ENCODE measurements at regions not wholly inside any gene's neighbourhood (a gene's known extent, or its start where the extent isn't known, plus 50 kb on each side); places are given as distances from the start of the nearest gene placed in this dataset.

GRCh38 chr1:11400155-11400554 lies 78.8 kb upstream of the DISP3 start:
- Histone ChIP-seq H3K36me3 (ENCODE audit: control insufficient read depth, insufficient read depth, low read length) (no peaks in the 10 kb centered on the region), H3K9me3 (no peaks in the 10 kb centered on the region), H3K4me3 (ENCODE audit: low read depth, low read length) (no peak overlapping the region), H3K4me1 (no peaks in the 10 kb centered on the region), H3K27me3 (replicated peaks; ENCODE audit: control insufficient read depth, insufficient read depth, low read length) (no peaks in the 10 kb centered on the region)
- POLR2A ChIA-PET = no interaction called here
- no peak for DNase-seq
- Mint-ChIP-seq H3K9me3 (ENCODE audit: unreplicated experiment) (no peaks in the 10 kb centered on the region), H3K36me3 (ENCODE audit: insufficient read depth, unreplicated experiment) (no peaks in the 10 kb centered on the region), H3K27ac (ENCODE audit: unreplicated experiment) (no peak overlapping the region), H3K4me1 (ENCODE audit: low read depth, unreplicated experiment) (peaks cover 1% of the 10 kb centered on the region), H3K4me3 (ENCODE audit: unreplicated experiment) (no peak overlapping the region), H3K27me3 (ENCODE audit: insufficient read depth, unreplicated experiment) (peaks cover 14% of the 10 kb centered on the region)
- no peak for TF ChIP-seq CTCF (IDR thresholded peaks at IDR 0.05; ENCODE audit: insufficient read depth in 1 of 2, low read depth in 1 of 2, low read length in 1 of 2, severe bottlenecking in 1 of 2, unreplicated experiment in 1 of 2)
- intact Hi-C loops (cut with micrococcal nuclease; ENCODE audit: unreplicated experiment) = no loop called here
- CTCF ChIA-PET = no interaction called here
- BruUV-seq (replicated peaks) = no TSS peak

- no peaks in the 10 kb centered on the region for H3K4me1 Mint-ChIP-seq (ENCODE audit: low read depth, unreplicated experiment)
- ChIA-PET POLR2A (no interaction called here), CTCF (no interaction called here)
- H3K27ac Mint-ChIP-seq (ENCODE audit: unreplicated experiment) = no peak overlapping the region
- no peaks in the 10 kb centered on the region for H3K9me3 Mint-ChIP-seq (ENCODE audit: unreplicated experiment)
- Histone ChIP-seq H3K36me3 (ENCODE audit: control insufficient read depth, insufficient read depth, low read length) (no peaks in the 10 kb centered on the region), H3K4me3 (ENCODE audit: low read depth, low read length) (no peak overlapping the region), H3K27me3 (replicated peaks; ENCODE audit: control insufficient read depth, insufficient read depth, low read length) (no peaks in the 10 kb centered on the region), H3K9me3 (no peaks in the 10 kb centered on the region), H3K4me1 (no peaks in the 10 kb centered on the region)
- no peak for TF ChIP-seq CTCF (IDR thresholded peaks at IDR 0.05; ENCODE audit: insufficient read depth in 1 of 2, low read depth in 1 of 2, low read length in 1 of 2, severe bottlenecking in 1 of 2, unreplicated experiment in 1 of 2)
- H3K4me3 Mint-ChIP-seq (ENCODE audit: unreplicated experiment) = no peak overlapping the region
- intact Hi-C loops (cut with micrococcal nuclease; ENCODE audit: unreplicated experiment) = no loop called here
- H3K27me3 Mint-ChIP-seq (ENCODE audit: insufficient read depth, unreplicated experiment) = peaks cover 17% of the 10 kb centered on the region
- DNase-seq = no peak
- no TSS peak for BruUV-seq (replicated peaks)
- no peaks in the 10 kb centered on the region for H3K36me3 Mint-ChIP-seq (ENCODE audit: insufficient read depth, unreplicated experiment)
Measured at GRCh38 chr1:11400567-11400966, 78.4 kb upstream of the DISP3 start.

GRCh38 chr1:11406845-11407244 lies 72.1 kb upstream of the DISP3 start:
- DNase-seq = no peak
- CTCF ChIA-PET = no interaction called here
- no peaks in the 10 kb centered on the region for H3K36me3 ChIP-seq (ENCODE audit: control insufficient read depth, insufficient read depth, low read length)
- no TSS peak for BruUV-seq (replicated peaks)
- Mint-ChIP-seq H3K4me1 (ENCODE audit: low read depth, unreplicated experiment) (no peaks in the 10 kb centered on the region), H3K27ac (ENCODE audit: unreplicated experiment) (no peak overlapping the region), H3K27me3 (ENCODE audit: insufficient read depth, unreplicated experiment) (peaks cover 27% of the 10 kb centered on the region), H3K4me3 (ENCODE audit: unreplicated experiment) (no peak overlapping the region), H3K9me3 (ENCODE audit: unreplicated experiment) (no peaks in the 10 kb centered on the region), H3K36me3 (ENCODE audit: insufficient read depth, unreplicated experiment) (no peaks in the 10 kb centered on the region)
- no peak overlapping the region for H3K4me3 ChIP-seq (ENCODE audit: low read depth, low read length)
- H3K4me1 ChIP-seq = no peaks in the 10 kb centered on the region
- POLR2A ChIA-PET = no interaction called here
- H3K9me3 ChIP-seq = no peaks in the 10 kb centered on the region
- H3K27me3 ChIP-seq (replicated peaks; ENCODE audit: control insufficient read depth, insufficient read depth, low read length) = no peaks in the 10 kb centered on the region
- intact Hi-C loops (cut with micrococcal nuclease; ENCODE audit: unreplicated experiment) = no loop called here
- no peak for TF ChIP-seq CTCF (IDR thresholded peaks at IDR 0.05; ENCODE audit: insufficient read depth in 1 of 2, low read depth in 1 of 2, low read length in 1 of 2, severe bottlenecking in 1 of 2, unreplicated experiment in 1 of 2)
